GM23338 (cell line): ENCODE measurements at regions not wholly inside any gene's neighbourhood (a gene's known extent, or its start where the extent isn't known, plus 50 kb on each side); places are given as distances from the start of the nearest gene placed in this dataset.

ENCODE experiments used
- ATAC-seq: fragments of 200-7000 bp; cut with Tn5 transposase; 3 replicates; pipeline ENCODE4 v1.9.1; 2020
- DNase-seq: peaks from one replicate; pipeline ENCODE4 v3.0.0-alpha.2; 2015; ENCODE audit warnings: low spot score
- H2AFZ ChIP-seq: fragments of 200-600 bp; sonication (generic); 2 replicates; pipeline ENCODE4 v1.8.0; 2016; ENCODE audit warnings: antibody characterized with exemption, mild to moderate bottlenecking, moderate library complexity
- H3F3A ChIP-seq: fragments of 200-600 bp; sonication (generic); replicated peaks from 2 replicates; pipeline ENCODE4 v1.8.0; 2017; ENCODE audit warnings: antibody characterized with exemption, mixed run types, low read depth
- H3K27ac ChIP-seq: fragments of 200-600 bp; sonication (generic); 2 replicates; pipeline ENCODE4 v1.6.1; 2016; ENCODE audit warnings: low read depth
- H3K27me3 ChIP-seq: fragments of 200-600 bp; sonication (generic); 2 replicates; pipeline ENCODE4 v1.8.0; 2016; ENCODE audit warnings: mild to moderate bottlenecking, mixed run types, moderate library complexity; ENCODE audit not compliant: insufficient read depth
- H3K36me3 ChIP-seq: fragments of 200-600 bp; sonication (generic); 2 replicates; pipeline ENCODE4 v1.8.0; 2016; ENCODE audit warnings: mild to moderate bottlenecking; ENCODE audit not compliant: insufficient read depth
- H3K4me1 ChIP-seq: fragments of 200-600 bp; sonication (generic); 2 replicates; pipeline ENCODE4 v1.8.0; 2016; ENCODE audit warnings: mild to moderate bottlenecking, moderate library complexity; ENCODE audit not compliant: insufficient read depth
- H3K4me2 ChIP-seq: fragments of 200-600 bp; sonication (generic); 2 replicates; pipeline ENCODE4 v1.7.1; 2017; ENCODE audit warnings: mixed run types
- H3K4me3 ChIP-seq: fragments of 200-600 bp; sonication (generic); 2 replicates; pipeline ENCODE4 v1.6.1; 2016; ENCODE audit warnings: mixed run types
- H3K79me2 ChIP-seq: fragments of 200-600 bp; sonication (generic); replicated peaks from 2 replicates; pipeline ENCODE4 v1.8.0; 2017; ENCODE audit warnings: mild to moderate bottlenecking; ENCODE audit not compliant: insufficient read depth
- H3K9me2 ChIP-seq: fragments of 200-600 bp; sonication (generic); 2 replicates; pipeline ENCODE4 v1.8.0; 2017; ENCODE audit not compliant: insufficient read depth
- H4K20me1 ChIP-seq: fragments of 200-600 bp; sonication (generic); replicated peaks from 2 replicates; pipeline ENCODE4 v1.8.0; 2017; ENCODE audit warnings: mild to moderate bottlenecking; ENCODE audit not compliant: insufficient read depth
- H3K27ac Mint-ChIP-seq: 2 replicates; pipeline ENCODE4 v1.8.0; 2020; ENCODE audit warnings: inconsistent platforms, mild to moderate bottlenecking, moderate library complexity, mixed read lengths
- H3K27me3 Mint-ChIP-seq: 3 replicates; pipeline ENCODE4 v1.8.0; 2022; ENCODE audit warnings: low read depth, mild to moderate bottlenecking, moderate library complexity, mixed read lengths, inconsistent platforms; ENCODE audit not compliant: insufficient read depth, poor library complexity
- H3K36me3 Mint-ChIP-seq: 3 replicates; pipeline ENCODE4 v1.8.0; 2021; ENCODE audit warnings: low read depth, mild to moderate bottlenecking, inconsistent platforms, moderate library complexity, mixed read lengths
- H3K4me1 Mint-ChIP-seq: 3 replicates; pipeline ENCODE4 v1.8.0; 2020; ENCODE audit warnings: mild to moderate bottlenecking, inconsistent platforms, mixed read lengths
- H3K4me3 Mint-ChIP-seq: 3 replicates; pipeline ENCODE4 v1.8.0; 2021; ENCODE audit warnings: moderate library complexity, mild to moderate bottlenecking, inconsistent platforms, mixed read lengths
- H3K9me3 Mint-ChIP-seq: 3 replicates; pipeline ENCODE4 v1.8.0; 2020; ENCODE audit warnings: moderate library complexity, mild to moderate bottlenecking, inconsistent platforms, mixed read lengths
- CREB1 ChIP-seq: fragments of 250-450 bp; sonication (Bioruptor Pico); IDR thresholded peaks from 2 replicates; pipeline ENCODE4 v1.5.0; 2020; ENCODE audit warnings: low read depth, mild to moderate bottlenecking, moderate library complexity
- NANOG ChIP-seq: IDR thresholded peaks from 2 replicates; pipeline ENCODE4 v1.6.1; 2016; ENCODE audit warnings: antibody characterized with exemption, borderline replicate concordance
- STAT1 ChIP-seq: IDR thresholded peaks from one replicate; pipeline ENCODE4 v1.6.1; 2016; ENCODE audit warnings: antibody characterized with exemption; ENCODE audit not compliant: unreplicated experiment
- ZNF331 ChIP-seq: fragments of 250-450 bp; sonication (Bioruptor Pico); IDR thresholded peaks from 2 replicates; pipeline ENCODE4 v1.5.0; 2020; ENCODE audit warnings: low read depth, mild to moderate bottlenecking, moderate library complexity
- TF ChIP-seq, protein P1 (sequence below): fragments of 250-450 bp; sonication (Bioruptor Pico); IDR thresholded peaks from 2 replicates; pipeline ENCODE4 v1.5.0; 2020; ENCODE audit warnings: mild to moderate bottlenecking, moderate library complexity

DNA sequence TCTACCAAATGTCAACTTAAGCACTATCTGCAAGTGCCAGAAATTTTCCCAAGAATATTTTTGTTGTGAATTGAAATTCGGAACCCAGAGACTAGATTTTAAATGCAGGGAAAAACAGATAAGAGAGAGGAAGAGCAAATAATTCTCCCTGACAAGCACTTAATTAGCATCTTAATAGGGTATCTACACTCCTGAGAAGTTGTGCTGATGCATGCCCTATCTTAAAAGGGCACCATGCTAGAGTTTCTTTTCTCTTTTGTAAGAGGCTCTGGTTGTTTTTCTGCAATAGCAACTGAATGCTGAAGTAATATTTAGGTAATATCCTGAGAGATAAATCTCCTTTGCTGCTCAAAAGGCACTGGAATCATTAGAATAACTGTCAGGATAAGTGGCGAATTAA, 139.9 kb upstream of the UGT8 start:
- Mint-ChIP-seq H3K4me3 (no peak overlapping the region; the same call in 2 of the 3 replicates), H3K27ac (peak overlapping the region; percentile 63), H3K36me3 (peaks cover 4% of the 10 kb centered on the region; the same call in 2 of the 3 replicates), H3K9me3 (no peaks in the 10 kb centered on the region; the same call in 2 of the 3 replicates), H3K27me3 (no peaks in the 10 kb centered on the region), H3K4me1 (peaks cover 51% of the 10 kb centered on the region)
- Histone ChIP-seq H3K4me1 (peaks cover 56% of the 10 kb centered on the region), H2AFZ (no peak overlapping the region), H3K9me2 (0 out of 2 replicates have a peak, but pooled peaks cover 9% of the 10 kb centered on the region), H3F3A (no peaks in the 10 kb centered on the region), H3K36me3 (no peaks in the 10 kb centered on the region), H4K20me1 (no peaks in the 10 kb centered on the region), H3K79me2 (no peaks in the 10 kb centered on the region), H3K27ac (peak overlapping the region; percentile 41; the same call in 1 of the 2 replicates), H3K4me3 (peak overlapping the region; percentile 7; the same call in 1 of the 2 replicates), H3K27me3 (no peaks in the 10 kb centered on the region), H3K4me2 (peak overlapping the region; percentile 48)
- ATAC-seq (peak; percentile 88), DNase-seq (peak; percentile 49)
- TF ChIP-seq ZNF331 (CRISPR knock-in tag) (no peak), NANOG (peak; percentile 74)
- TF ChIP-seq, protein P1, sequence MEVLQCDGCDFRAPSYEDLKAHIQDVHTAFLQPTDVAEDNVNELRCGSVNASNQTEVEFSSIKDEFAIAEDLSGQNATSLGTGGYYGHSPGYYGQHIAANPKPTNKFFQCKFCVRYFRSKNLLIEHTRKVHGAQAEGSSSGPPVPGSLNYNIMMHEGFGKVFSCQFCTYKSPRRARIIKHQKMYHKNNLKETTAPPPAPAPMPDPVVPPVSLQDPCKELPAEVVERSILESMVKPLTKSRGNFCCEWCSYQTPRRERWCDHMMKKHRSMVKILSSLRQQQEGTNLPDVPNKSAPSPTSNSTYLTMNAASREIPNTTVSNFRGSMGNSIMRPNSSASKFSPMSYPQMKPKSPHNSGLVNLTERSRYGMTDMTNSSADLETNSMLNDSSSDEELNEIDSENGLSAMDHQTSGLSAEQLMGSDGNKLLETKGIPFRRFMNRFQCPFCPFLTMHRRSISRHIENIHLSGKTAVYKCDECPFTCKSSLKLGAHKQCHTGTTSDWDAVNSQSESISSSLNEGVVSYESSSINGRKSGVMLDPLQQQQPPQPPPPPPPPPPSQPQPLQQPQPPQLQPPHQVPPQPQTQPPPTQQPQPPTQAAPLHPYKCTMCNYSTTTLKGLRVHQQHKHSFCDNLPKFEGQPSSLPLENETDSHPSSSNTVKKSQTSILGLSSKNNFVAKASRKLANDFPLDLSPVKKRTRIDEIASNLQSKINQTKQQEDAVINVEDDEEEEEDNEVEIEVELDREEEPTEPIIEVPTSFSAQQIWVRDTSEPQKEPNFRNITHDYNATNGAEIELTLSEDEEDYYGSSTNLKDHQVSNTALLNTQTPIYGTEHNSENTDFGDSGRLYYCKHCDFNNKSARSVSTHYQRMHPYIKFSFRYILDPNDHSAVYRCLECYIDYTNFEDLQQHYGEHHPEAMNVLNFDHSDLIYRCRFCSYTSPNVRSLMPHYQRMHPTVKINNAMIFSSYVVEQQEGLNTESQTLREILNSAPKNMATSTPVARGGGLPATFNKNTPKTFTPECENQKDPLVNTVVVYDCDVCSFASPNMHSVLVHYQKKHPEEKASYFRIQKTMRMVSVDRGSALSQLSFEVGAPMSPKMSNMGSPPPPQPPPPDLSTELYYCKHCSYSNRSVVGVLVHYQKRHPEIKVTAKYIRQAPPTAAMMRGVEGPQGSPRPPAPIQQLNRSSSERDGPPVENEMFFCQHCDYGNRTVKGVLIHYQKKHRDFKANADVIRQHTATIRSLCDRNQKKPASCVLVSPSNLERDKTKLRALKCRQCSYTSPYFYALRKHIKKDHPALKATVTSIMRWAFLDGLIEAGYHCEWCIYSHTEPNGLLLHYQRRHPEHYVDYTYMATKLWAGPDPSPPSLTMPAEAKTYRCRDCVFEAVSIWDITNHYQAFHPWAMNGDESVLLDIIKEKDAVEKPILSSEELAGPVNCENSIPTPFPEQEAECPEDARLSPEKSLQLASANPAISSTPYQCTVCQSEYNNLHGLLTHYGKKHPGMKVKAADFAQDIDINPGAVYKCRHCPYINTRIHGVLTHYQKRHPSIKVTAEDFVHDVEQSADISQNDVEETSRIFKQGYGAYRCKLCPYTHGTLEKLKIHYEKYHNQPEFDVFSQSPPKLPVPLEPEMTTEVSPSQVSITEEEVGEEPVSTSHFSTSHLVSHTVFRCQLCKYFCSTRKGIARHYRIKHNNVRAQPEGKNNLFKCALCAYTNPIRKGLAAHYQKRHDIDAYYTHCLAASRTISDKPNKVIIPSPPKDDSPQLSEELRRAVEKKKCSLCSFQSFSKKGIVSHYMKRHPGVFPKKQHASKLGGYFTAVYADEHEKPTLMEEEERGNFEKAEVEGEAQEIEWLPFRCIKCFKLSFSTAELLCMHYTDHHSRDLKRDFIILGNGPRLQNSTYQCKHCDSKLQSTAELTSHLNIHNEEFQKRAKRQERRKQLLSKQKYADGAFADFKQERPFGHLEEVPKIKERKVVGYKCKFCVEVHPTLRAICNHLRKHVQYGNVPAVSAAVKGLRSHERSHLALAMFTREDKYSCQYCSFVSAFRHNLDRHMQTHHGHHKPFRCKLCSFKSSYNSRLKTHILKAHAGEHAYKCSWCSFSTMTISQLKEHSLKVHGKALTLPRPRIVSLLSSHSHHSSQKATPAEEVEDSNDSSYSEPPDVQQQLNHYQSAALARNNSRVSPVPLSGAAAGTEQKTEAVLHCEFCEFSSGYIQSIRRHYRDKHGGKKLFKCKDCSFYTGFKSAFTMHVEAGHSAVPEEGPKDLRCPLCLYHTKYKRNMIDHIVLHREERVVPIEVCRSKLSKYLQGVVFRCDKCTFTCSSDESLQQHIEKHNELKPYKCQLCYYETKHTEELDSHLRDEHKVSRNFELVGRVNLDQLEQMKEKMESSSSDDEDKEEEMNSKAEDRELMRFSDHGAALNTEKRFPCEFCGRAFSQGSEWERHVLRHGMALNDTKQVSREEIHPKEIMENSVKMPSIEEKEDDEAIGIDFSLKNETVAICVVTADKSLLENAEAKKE (CRISPR knock-in tag), result no peak

DNA sequence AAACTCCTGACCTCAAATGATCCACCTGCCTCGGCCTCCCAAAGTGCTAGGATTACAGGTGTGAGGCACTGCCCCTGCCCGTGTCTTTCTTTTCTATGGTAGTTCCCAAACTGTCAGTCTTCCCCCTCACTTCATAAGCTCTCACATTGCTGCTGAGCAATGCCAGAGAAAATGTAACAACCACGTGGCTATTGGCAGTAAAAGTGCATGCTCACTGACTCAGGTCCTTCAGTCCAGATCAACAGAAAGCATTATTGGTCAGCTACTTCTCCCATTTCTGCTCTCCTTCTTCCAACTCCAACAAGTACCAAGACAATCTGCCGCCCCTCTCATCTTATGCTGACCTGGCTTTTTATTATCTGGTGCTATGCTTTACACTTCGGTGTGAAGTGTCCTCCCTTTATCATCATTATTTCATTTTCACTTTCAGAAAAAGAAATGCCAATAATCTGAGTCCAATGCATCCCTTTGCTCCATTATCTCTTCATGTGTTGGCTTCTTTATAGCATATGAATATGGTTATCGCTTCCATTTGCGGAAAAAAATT, 133.8 kb upstream of the UGT8 start:
- H3K4me3 ChIP-seq, result no peak overlapping the region
- no peak overlapping the region for H3K4me3 Mint-ChIP-seq
- H3K9me3 Mint-ChIP-seq, result no peaks in the 10 kb centered on the region
- H3K27ac Mint-ChIP-seq, result no peak overlapping the region
- H3K9me2 ChIP-seq, result 0 out of 2 replicates have a peak, but pooled peaks cover 9% of the 10 kb centered on the region
- H3K4me2 ChIP-seq, result no peak overlapping the region
- H3K4me1 ChIP-seq, result peaks cover 13% of the 10 kb centered on the region
- H3K27me3 ChIP-seq, result no peaks in the 10 kb centered on the region
- no peaks in the 10 kb centered on the region for H3K27me3 Mint-ChIP-seq
- no peaks in the 10 kb centered on the region for H3K36me3 ChIP-seq
- H3K79me2 ChIP-seq, result no peaks in the 10 kb centered on the region
- H3F3A ChIP-seq, result no peaks in the 10 kb centered on the region
- no peak overlapping the region for H3K27ac ChIP-seq
- H3K4me1 Mint-ChIP-seq, result peaks cover 10% of the 10 kb centered on the region
- H2AFZ ChIP-seq, result no peak overlapping the region
- no peak for ATAC-seq
- no peaks in the 10 kb centered on the region for H4K20me1 ChIP-seq
- peaks cover 4% of the 10 kb centered on the region; the same call in 1 of the 3 replicates for H3K36me3 Mint-ChIP-seq
- no peak for DNase-seq
- TF ChIP-seq CREB1 (CRISPR knock-in tag) (no peak), STAT1 (no peak)
- TF ChIP-seq, protein P1 (CRISPR knock-in tag), result no peak
